ENCODE measurements at regions not wholly inside any gene's neighbourhood (a gene's known extent, or its start where the extent isn't known, plus 50 kb on each side); places are given as distances from the start of the nearest gene placed in this dataset.

DNA sequence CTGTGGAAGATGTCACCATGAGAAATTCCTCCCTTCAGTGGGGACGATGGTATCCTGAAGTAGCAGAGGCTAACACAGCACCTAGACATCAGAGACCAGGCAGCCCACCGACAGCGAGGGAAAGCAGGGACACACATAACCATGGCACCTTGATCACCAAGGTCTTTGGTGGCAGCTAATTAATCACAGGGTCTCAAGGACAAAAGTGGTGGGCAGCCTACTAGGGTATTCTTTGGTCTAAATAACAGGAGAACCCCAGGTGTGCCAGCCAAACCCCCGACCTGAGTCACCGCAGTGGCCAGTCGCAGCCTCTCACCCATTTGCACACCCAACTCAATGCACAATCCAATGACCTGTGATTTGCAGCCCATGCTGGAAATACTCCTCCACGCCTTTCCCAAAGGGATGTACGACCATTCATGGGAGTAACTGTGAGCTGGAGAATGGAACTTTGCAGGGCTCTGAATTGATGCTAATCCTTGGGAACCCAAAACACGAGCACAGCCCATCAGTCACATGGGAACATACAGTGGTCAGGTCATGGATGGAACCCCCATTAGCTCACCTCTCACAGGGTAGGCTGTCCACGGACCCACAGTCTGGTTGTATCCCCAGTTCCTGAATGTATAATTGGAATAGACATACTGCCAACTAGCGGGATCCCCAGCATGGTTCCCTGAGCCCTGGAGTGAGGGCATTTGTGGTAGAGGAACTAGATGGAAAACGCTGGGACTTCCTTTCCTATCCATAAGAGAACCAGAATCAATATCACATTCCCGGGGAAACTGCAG, 58.7 kb upstream of the C14orf180 start:
- no peak for ATAC-seq
- Histone ChIP-seq H3K4me3 (no peak overlapping the region), H3K27ac (ENCODE audit: low read depth) (no peak overlapping the region), H3K36me3 (ENCODE audit: insufficient read depth) (no peaks in the 10 kb centered on the region), H3K4me2 (no peak overlapping the region), H3K4me1 (ENCODE audit: insufficient read depth) (no peaks in the 10 kb centered on the region), H2AFZ (no peak overlapping the region), H3K27me3 (ENCODE audit: insufficient read depth) (no peaks in the 10 kb centered on the region), H4K20me1 (replicated peaks; ENCODE audit: insufficient read depth) (no peaks in the 10 kb centered on the region), H3F3A (replicated peaks; ENCODE audit: low read depth) (no peaks in the 10 kb centered on the region), H3K79me2 (replicated peaks; ENCODE audit: insufficient read depth) (no peaks in the 10 kb centered on the region), H3K9me2 (ENCODE audit: insufficient read depth) (no peaks in the 10 kb centered on the region)
- TF ChIP-seq CREB1 (CRISPR knock-in tag; IDR thresholded peaks at IDR 0.05; ENCODE audit: low read depth) = no peak
- TF ChIP-seq, protein P1, sequence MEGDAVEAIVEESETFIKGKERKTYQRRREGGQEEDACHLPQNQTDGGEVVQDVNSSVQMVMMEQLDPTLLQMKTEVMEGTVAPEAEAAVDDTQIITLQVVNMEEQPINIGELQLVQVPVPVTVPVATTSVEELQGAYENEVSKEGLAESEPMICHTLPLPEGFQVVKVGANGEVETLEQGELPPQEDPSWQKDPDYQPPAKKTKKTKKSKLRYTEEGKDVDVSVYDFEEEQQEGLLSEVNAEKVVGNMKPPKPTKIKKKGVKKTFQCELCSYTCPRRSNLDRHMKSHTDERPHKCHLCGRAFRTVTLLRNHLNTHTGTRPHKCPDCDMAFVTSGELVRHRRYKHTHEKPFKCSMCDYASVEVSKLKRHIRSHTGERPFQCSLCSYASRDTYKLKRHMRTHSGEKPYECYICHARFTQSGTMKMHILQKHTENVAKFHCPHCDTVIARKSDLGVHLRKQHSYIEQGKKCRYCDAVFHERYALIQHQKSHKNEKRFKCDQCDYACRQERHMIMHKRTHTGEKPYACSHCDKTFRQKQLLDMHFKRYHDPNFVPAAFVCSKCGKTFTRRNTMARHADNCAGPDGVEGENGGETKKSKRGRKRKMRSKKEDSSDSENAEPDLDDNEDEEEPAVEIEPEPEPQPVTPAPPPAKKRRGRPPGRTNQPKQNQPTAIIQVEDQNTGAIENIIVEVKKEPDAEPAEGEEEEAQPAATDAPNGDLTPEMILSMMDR (conservative IDR thresholded peaks at IDR 0.05; ENCODE audit: low read depth in 2 of 2) = no peak
- TF ChIP-seq, protein P2, sequence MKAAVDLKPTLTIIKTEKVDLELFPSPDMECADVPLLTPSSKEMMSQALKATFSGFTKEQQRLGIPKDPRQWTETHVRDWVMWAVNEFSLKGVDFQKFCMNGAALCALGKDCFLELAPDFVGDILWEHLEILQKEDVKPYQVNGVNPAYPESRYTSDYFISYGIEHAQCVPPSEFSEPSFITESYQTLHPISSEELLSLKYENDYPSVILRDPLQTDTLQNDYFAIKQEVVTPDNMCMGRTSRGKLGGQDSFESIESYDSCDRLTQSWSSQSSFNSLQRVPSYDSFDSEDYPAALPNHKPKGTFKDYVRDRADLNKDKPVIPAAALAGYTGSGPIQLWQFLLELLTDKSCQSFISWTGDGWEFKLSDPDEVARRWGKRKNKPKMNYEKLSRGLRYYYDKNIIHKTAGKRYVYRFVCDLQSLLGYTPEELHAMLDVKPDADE (IDR thresholded peaks at IDR 0.05) = no peak
- TF ChIP-seq, protein P3, sequence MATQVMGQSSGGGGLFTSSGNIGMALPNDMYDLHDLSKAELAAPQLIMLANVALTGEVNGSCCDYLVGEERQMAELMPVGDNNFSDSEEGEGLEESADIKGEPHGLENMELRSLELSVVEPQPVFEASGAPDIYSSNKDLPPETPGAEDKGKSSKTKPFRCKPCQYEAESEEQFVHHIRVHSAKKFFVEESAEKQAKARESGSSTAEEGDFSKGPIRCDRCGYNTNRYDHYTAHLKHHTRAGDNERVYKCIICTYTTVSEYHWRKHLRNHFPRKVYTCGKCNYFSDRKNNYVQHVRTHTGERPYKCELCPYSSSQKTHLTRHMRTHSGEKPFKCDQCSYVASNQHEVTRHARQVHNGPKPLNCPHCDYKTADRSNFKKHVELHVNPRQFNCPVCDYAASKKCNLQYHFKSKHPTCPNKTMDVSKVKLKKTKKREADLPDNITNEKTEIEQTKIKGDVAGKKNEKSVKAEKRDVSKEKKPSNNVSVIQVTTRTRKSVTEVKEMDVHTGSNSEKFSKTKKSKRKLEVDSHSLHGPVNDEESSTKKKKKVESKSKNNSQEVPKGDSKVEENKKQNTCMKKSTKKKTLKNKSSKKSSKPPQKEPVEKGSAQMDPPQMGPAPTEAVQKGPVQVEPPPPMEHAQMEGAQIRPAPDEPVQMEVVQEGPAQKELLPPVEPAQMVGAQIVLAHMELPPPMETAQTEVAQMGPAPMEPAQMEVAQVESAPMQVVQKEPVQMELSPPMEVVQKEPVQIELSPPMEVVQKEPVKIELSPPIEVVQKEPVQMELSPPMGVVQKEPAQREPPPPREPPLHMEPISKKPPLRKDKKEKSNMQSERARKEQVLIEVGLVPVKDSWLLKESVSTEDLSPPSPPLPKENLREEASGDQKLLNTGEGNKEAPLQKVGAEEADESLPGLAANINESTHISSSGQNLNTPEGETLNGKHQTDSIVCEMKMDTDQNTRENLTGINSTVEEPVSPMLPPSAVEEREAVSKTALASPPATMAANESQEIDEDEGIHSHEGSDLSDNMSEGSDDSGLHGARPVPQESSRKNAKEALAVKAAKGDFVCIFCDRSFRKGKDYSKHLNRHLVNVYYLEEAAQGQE (IDR thresholded peaks at IDR 0.05; ENCODE audit: unreplicated experiment) = no peak
- TF ChIP-seq ZNF114 (CRISPR knock-in tag; IDR thresholded peaks at IDR 0.05) = no peak
- TF ChIP-seq POLR2AphosphoS5 (IDR thresholded peaks at IDR 0.05; ENCODE audit: low read depth) = no peak
- TF ChIP-seq EZH2phosphoT487 (IDR thresholded peaks at IDR 0.05; ENCODE audit: unreplicated experiment) = no peak
- TF ChIP-seq NANOG (IDR thresholded peaks at IDR 0.05; ENCODE audit: borderline replicate concordance) = no peak
- TF ChIP-seq, protein P4, sequence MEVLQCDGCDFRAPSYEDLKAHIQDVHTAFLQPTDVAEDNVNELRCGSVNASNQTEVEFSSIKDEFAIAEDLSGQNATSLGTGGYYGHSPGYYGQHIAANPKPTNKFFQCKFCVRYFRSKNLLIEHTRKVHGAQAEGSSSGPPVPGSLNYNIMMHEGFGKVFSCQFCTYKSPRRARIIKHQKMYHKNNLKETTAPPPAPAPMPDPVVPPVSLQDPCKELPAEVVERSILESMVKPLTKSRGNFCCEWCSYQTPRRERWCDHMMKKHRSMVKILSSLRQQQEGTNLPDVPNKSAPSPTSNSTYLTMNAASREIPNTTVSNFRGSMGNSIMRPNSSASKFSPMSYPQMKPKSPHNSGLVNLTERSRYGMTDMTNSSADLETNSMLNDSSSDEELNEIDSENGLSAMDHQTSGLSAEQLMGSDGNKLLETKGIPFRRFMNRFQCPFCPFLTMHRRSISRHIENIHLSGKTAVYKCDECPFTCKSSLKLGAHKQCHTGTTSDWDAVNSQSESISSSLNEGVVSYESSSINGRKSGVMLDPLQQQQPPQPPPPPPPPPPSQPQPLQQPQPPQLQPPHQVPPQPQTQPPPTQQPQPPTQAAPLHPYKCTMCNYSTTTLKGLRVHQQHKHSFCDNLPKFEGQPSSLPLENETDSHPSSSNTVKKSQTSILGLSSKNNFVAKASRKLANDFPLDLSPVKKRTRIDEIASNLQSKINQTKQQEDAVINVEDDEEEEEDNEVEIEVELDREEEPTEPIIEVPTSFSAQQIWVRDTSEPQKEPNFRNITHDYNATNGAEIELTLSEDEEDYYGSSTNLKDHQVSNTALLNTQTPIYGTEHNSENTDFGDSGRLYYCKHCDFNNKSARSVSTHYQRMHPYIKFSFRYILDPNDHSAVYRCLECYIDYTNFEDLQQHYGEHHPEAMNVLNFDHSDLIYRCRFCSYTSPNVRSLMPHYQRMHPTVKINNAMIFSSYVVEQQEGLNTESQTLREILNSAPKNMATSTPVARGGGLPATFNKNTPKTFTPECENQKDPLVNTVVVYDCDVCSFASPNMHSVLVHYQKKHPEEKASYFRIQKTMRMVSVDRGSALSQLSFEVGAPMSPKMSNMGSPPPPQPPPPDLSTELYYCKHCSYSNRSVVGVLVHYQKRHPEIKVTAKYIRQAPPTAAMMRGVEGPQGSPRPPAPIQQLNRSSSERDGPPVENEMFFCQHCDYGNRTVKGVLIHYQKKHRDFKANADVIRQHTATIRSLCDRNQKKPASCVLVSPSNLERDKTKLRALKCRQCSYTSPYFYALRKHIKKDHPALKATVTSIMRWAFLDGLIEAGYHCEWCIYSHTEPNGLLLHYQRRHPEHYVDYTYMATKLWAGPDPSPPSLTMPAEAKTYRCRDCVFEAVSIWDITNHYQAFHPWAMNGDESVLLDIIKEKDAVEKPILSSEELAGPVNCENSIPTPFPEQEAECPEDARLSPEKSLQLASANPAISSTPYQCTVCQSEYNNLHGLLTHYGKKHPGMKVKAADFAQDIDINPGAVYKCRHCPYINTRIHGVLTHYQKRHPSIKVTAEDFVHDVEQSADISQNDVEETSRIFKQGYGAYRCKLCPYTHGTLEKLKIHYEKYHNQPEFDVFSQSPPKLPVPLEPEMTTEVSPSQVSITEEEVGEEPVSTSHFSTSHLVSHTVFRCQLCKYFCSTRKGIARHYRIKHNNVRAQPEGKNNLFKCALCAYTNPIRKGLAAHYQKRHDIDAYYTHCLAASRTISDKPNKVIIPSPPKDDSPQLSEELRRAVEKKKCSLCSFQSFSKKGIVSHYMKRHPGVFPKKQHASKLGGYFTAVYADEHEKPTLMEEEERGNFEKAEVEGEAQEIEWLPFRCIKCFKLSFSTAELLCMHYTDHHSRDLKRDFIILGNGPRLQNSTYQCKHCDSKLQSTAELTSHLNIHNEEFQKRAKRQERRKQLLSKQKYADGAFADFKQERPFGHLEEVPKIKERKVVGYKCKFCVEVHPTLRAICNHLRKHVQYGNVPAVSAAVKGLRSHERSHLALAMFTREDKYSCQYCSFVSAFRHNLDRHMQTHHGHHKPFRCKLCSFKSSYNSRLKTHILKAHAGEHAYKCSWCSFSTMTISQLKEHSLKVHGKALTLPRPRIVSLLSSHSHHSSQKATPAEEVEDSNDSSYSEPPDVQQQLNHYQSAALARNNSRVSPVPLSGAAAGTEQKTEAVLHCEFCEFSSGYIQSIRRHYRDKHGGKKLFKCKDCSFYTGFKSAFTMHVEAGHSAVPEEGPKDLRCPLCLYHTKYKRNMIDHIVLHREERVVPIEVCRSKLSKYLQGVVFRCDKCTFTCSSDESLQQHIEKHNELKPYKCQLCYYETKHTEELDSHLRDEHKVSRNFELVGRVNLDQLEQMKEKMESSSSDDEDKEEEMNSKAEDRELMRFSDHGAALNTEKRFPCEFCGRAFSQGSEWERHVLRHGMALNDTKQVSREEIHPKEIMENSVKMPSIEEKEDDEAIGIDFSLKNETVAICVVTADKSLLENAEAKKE (CRISPR knock-in tag; IDR thresholded peaks at IDR 0.05) = no peak
- TF ChIP-seq ZNF331 (CRISPR knock-in tag; IDR thresholded peaks at IDR 0.05; ENCODE audit: low read depth) = no peak
- no peak for TF ChIP-seq EZH2 (IDR thresholded peaks at IDR 0.05; ENCODE audit: low read depth, unreplicated experiment)
- TF ChIP-seq STAT1 (IDR thresholded peaks at IDR 0.05; ENCODE audit: unreplicated experiment) = no peak
- no peak for TF ChIP-seq JUNB (IDR thresholded peaks at IDR 0.05; ENCODE audit: unreplicated experiment)
- H3K27ac Mint-ChIP-seq = no peak overlapping the region
- peaks cover 47% of the 10 kb centered on the region for H3K9me3 Mint-ChIP-seq
- H3K4me1 Mint-ChIP-seq = no peaks in the 10 kb centered on the region
- peaks cover 8% of the 10 kb centered on the region for H3K36me3 Mint-ChIP-seq (ENCODE audit: low read depth)
- peaks cover 4% of the 10 kb centered on the region for H3K27me3 Mint-ChIP-seq (ENCODE audit: insufficient read depth, low read depth, poor library complexity)
- no peak overlapping the region for H3K4me3 Mint-ChIP-seq
- no peak for DNase-seq (ENCODE audit: low spot score)

Measured in GM23338 (cell line).